ENCODE measurements at regions not wholly inside any gene's neighbourhood (a gene's known extent, or its start where the extent isn't known, plus 50 kb on each side); places are given as distances from the start of the nearest gene placed in this dataset.

DNA sequence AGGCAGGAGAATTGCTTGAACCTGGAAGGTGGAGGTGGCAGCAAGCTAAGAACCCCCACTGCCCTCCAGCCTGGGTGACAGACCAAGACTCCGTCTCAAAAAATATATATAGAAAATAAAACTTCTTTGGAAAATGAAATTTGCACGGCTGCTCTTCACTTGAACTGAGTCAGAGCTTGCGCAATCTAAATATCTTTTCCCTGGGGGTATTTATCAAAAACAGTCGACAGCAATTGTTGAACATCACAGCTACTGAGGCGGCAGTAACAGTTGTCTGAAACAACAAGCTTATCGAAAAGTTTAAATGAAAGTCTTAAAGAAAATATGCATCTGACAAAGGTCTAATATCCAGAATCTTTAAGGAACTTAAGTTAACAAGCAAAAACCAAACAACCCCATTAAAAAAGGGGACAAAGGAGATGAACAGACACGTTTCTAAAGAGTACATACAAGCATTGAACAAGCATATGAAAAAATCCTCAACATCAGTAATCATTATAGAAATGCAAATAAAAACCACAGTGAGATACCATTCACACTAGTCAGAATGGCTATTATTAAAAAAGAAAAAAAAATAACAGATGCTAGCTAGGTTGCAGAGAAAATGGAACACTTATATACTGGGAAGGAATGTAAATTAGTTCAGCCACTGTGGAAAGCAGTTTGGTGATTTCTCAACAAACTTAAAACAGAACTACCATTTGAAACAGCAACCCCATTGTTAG lies 153.6 kb upstream of the CDH9 start:
- Mint-ChIP-seq H3K4me1 (ENCODE audit: low read depth) (no peaks in the 10 kb centered on the region), H3K27ac (no peak overlapping the region), H3K4me3 (no peak overlapping the region), H3K9me3 (peaks cover 5% of the 10 kb centered on the region), H3K36me3 (ENCODE audit: low read depth) (no peaks in the 10 kb centered on the region), H3K27me3 (no peaks in the 10 kb centered on the region)
- peaks cover 0 to 5% of the 10 kb centered on the region in 2 experiments for H3K9me3 ChIP-seq (ENCODE audit: control insufficient read depth in 1 of 2, insufficient read depth in 1 of 2, low read length in 2 of 2)
- H3K36me3 ChIP-seq (ENCODE audit: insufficient read depth, low read length) = no peaks in the 10 kb centered on the region
- ChIA-PET CTCF (no interaction called here), POLR2A (no interaction called here)
- no peak for DNase-seq
- no peaks in the 10 kb centered on the region for H3K4me1 ChIP-seq (ENCODE audit: insufficient read depth, low read length)
- intact Hi-C loops (cut with DNase I, micrococcal nuclease) = no loop called here
- ATAC-seq (ENCODE audit: poor library complexity) = no peak
- H3K27ac ChIP-seq (ENCODE audit: low read depth in 1 of 2, low read length in 2 of 2) = no peak overlapping the region
- TF ChIP-seq, protein P1, sequence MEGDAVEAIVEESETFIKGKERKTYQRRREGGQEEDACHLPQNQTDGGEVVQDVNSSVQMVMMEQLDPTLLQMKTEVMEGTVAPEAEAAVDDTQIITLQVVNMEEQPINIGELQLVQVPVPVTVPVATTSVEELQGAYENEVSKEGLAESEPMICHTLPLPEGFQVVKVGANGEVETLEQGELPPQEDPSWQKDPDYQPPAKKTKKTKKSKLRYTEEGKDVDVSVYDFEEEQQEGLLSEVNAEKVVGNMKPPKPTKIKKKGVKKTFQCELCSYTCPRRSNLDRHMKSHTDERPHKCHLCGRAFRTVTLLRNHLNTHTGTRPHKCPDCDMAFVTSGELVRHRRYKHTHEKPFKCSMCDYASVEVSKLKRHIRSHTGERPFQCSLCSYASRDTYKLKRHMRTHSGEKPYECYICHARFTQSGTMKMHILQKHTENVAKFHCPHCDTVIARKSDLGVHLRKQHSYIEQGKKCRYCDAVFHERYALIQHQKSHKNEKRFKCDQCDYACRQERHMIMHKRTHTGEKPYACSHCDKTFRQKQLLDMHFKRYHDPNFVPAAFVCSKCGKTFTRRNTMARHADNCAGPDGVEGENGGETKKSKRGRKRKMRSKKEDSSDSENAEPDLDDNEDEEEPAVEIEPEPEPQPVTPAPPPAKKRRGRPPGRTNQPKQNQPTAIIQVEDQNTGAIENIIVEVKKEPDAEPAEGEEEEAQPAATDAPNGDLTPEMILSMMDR (IDR thresholded peaks at IDR 0.05) = no peak
- no peak overlapping the region for H3K4me3 ChIP-seq (ENCODE audit: low read length)
- H3K27me3 ChIP-seq (ENCODE audit: control insufficient read depth in 1 of 2, insufficient read depth in 2 of 2, low read length in 2 of 2) = no peaks in the 10 kb centered on the region

DNA sequence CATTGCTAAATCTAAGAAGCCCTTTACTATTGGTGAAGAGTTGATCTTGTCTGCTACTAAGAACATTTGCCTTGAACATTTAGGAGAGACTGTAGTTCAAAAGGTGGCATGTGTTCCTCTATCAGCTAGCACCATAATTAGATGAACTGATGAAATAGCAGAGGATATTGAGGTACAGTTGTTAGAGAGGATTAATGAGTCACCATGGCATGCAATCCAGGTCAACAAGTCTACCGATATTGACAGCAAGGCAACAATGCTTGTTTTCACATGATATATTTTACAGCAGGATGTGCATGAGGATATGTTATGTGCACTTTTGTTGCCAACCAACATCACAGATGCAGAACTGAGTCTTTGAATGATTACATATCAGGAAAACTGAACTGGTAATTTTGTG lies 134.3 kb upstream of the CDH9 start:
- Mint-ChIP-seq H3K4me1 (ENCODE audit: low read depth) (no peaks in the 10 kb centered on the region), H3K36me3 (ENCODE audit: low read depth) (no peaks in the 10 kb centered on the region), H3K9me3 (peaks cover 7% of the 10 kb centered on the region), H3K27me3 (no peaks in the 10 kb centered on the region), H3K4me3 (no peak overlapping the region), H3K27ac (no peak overlapping the region)
- ChIA-PET CTCF (no interaction called here), POLR2A (interaction anchor here (0.6 kb wide), 1 partner anchor 65 kb away, joined by 3 read pairs; no protein-coding TSS in a partner anchor)
- Histone ChIP-seq H3K4me3 (ENCODE audit: low read length) (no peak overlapping the region), H3K9me3 (ENCODE audit: control insufficient read depth in 1 of 2, insufficient read depth in 1 of 2, low read length in 2 of 2) (peaks cover 0 to 13% of the 10 kb centered on the region in 2 experiments), H3K27me3 (ENCODE audit: control insufficient read depth in 1 of 2, insufficient read depth in 2 of 2, low read length in 2 of 2) (no peaks in the 10 kb centered on the region), H3K4me1 (ENCODE audit: insufficient read depth, low read length) (no peaks in the 10 kb centered on the region), H3K36me3 (ENCODE audit: insufficient read depth, low read length) (no peaks in the 10 kb centered on the region), H3K27ac (ENCODE audit: low read depth in 1 of 2, low read length in 2 of 2) (no peak overlapping the region)
- DNase-seq (no peak), ATAC-seq (ENCODE audit: poor library complexity) (no peak)
- intact Hi-C loops (cut with DNase I, micrococcal nuclease) = no loop called here
- TF ChIP-seq, protein P1 (IDR thresholded peaks at IDR 0.05) = no peak

DNA sequence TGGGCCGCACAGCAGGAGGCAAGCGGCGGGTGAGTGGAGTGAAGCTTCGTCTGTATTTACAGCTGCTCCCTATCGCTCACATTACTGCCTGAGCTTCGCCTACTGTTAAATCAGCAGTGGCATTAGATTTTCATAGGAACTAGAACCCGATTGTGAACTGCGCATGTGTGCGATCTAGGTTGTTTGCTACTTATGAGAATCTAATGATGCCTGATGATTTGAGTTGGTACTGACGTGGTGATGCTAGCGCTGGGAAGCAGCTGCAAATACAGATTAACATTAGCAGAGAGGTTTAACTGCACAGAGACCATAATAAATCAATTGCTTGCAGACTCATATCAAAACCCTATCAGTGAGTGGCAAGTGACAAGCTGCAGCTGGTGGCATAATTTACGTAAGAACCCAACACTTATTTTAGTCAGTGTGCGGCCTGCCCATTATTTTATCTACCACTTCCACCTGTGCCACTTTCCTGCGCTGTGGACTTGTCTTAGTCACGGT lies 133.4 kb upstream of the CDH9 start:
- TF ChIP-seq, protein P1 (IDR thresholded peaks at IDR 0.05) = no peak

More for the DNA sequence above, 133.4 kb upstream of the CDH9 start:
- intact Hi-C loops (cut with DNase I, micrococcal nuclease) = no loop called here
- peaks cover 0 to 13% of the 10 kb centered on the region in 2 experiments for H3K9me3 ChIP-seq (ENCODE audit: control insufficient read depth in 1 of 2, insufficient read depth in 1 of 2, low read length in 2 of 2)
- Mint-ChIP-seq H3K36me3 (ENCODE audit: low read depth) (no peaks in the 10 kb centered on the region), H3K9me3 (peaks cover 7% of the 10 kb centered on the region), H3K4me3 (no peak overlapping the region), H3K27ac (no peak overlapping the region), H3K4me1 (ENCODE audit: low read depth) (no peaks in the 10 kb centered on the region), H3K27me3 (no peaks in the 10 kb centered on the region)
- ATAC-seq (ENCODE audit: poor library complexity) (no peak), DNase-seq (no peak)
- H3K36me3 ChIP-seq (ENCODE audit: insufficient read depth, low read length) = no peaks in the 10 kb centered on the region
- ChIA-PET CTCF (no interaction called here), POLR2A (no interaction called here)
- H3K4me1 ChIP-seq (ENCODE audit: insufficient read depth, low read length) = no peaks in the 10 kb centered on the region
- no peak overlapping the region for H3K4me3 ChIP-seq (ENCODE audit: low read length)
- H3K27ac ChIP-seq (ENCODE audit: low read depth in 1 of 2, low read length in 2 of 2) = no peak overlapping the region
- H3K27me3 ChIP-seq (ENCODE audit: control insufficient read depth in 1 of 2, insufficient read depth in 2 of 2, low read length in 2 of 2) = no peaks in the 10 kb centered on the region

Data from CD4-positive, alpha-beta T cell (primary cell).